Breast epithelium (tissue), 3 donors: ENCODE measurements at regions not wholly inside any gene's neighbourhood (a gene's known extent, or its start where the extent isn't known, plus 50 kb on each side); places are given as distances from the start of the nearest gene placed in this dataset.

Experiments used
- POLR2A ChIP-seq: fragments of 450-650 bp; IDR thresholded peaks from one replicate; pipeline ENCODE4 v1.6.1; 2016; ENCODE audit warnings: antibody characterized with exemption, mild to moderate bottlenecking, moderate library complexity
- TF ChIP-seq, protein P1 (sequence below), 3 donors: fragments of 450-650 bp; IDR thresholded peaks; one replicate each; pipeline ENCODE4 v1.5.1; 2016 to 2017; ENCODE audit warnings: antibody characterized with exemption in 3 of 3, mild to moderate bottlenecking in 3 of 3, moderate library complexity in 3 of 3

DNA sequence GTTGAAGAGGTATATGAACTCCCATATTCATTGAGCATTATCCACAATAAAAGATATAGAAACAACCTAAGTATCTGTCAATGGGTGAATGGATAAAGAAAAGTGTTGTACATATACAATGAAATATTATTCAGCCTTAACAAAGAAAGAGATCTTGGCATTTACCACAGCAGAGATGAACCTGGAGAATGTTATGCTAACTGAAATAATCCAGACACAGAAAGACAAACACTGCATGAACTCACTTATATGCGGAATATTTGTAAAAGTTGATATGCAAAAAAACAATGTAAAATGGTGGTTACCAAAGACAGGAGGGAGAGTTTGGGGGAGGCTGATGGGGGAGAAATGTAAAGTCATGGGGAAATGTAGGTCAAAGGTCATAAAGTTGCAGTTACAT, 278.7 kb downstream of the ZNF608 start:
- TF ChIP-seq, protein P1, sequence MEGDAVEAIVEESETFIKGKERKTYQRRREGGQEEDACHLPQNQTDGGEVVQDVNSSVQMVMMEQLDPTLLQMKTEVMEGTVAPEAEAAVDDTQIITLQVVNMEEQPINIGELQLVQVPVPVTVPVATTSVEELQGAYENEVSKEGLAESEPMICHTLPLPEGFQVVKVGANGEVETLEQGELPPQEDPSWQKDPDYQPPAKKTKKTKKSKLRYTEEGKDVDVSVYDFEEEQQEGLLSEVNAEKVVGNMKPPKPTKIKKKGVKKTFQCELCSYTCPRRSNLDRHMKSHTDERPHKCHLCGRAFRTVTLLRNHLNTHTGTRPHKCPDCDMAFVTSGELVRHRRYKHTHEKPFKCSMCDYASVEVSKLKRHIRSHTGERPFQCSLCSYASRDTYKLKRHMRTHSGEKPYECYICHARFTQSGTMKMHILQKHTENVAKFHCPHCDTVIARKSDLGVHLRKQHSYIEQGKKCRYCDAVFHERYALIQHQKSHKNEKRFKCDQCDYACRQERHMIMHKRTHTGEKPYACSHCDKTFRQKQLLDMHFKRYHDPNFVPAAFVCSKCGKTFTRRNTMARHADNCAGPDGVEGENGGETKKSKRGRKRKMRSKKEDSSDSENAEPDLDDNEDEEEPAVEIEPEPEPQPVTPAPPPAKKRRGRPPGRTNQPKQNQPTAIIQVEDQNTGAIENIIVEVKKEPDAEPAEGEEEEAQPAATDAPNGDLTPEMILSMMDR (IDR thresholded peaks at IDR 0.05), result no peak
- no peak for TF ChIP-seq POLR2A
